ENCODE measurements at regions not wholly inside any gene's neighbourhood (a gene's known extent, or its start where the extent isn't known, plus 50 kb on each side); places are given as distances from the start of the nearest gene placed in this dataset.

GRCh38 chr3:148077318-148077923 lies 620.3 kb upstream of the AGTR1 start:
- Histone ChIP-seq H3K4me1 (ENCODE audit: control insufficient read depth in 5 of 5, insufficient read depth in 5 of 5, low read length in 5 of 5) (no peaks in the 10 kb centered on the region), H3K27ac (ENCODE audit: low read depth, low read length) (no peak overlapping the region), H3K9ac (ENCODE audit: low read length in 5 of 5) (no peak overlapping the region), H3K4me3 (ENCODE audit: low read depth in 1 of 5, low read length in 5 of 5) (no peak overlapping the region), H3K27me3 (ENCODE audit: control insufficient read depth in 5 of 5, insufficient read depth in 4 of 5, low read length in 5 of 5) (no peaks in the 10 kb centered on the region), H3K36me3 (ENCODE audit: control insufficient read depth in 5 of 5, insufficient read depth in 5 of 5, low read length in 5 of 5) (no peaks in the 10 kb centered on the region), H3K9me3 (ENCODE audit: control insufficient read depth in 5 of 5, low read length in 5 of 5) (no peaks in the 10 kb centered on the region)

GRCh38 chr3:148077965-148078364 lies 619.7 kb upstream of the AGTR1 start:
- H3K9me3 ChIP-seq (ENCODE audit: control insufficient read depth in 5 of 5, low read length in 5 of 5), result no peaks in the 10 kb centered on the region
- no peaks in the 10 kb centered on the region for H3K36me3 ChIP-seq (ENCODE audit: control insufficient read depth in 5 of 5, insufficient read depth in 5 of 5, low read length in 5 of 5)
- H3K9ac ChIP-seq (ENCODE audit: low read length in 5 of 5), result no peak overlapping the region
- H3K4me1 ChIP-seq (ENCODE audit: control insufficient read depth in 5 of 5, insufficient read depth in 5 of 5, low read length in 5 of 5), result no peaks in the 10 kb centered on the region
- H3K27ac ChIP-seq (ENCODE audit: low read depth, low read length), result no peak overlapping the region
- no peak overlapping the region for H3K4me3 ChIP-seq (ENCODE audit: low read depth in 1 of 5, low read length in 5 of 5)
- no peaks in the 10 kb centered on the region for H3K27me3 ChIP-seq (ENCODE audit: control insufficient read depth in 5 of 5, insufficient read depth in 4 of 5, low read length in 5 of 5)

- no peak overlapping the region for H3K27ac ChIP-seq (ENCODE audit: low read depth, low read length)
- H3K9ac ChIP-seq (ENCODE audit: low read length in 5 of 5), result no peak overlapping the region
- no peak overlapping the region for H3K4me3 ChIP-seq (ENCODE audit: low read depth in 1 of 5, low read length in 5 of 5)
- no peaks in the 10 kb centered on the region for H3K36me3 ChIP-seq (ENCODE audit: control insufficient read depth in 5 of 5, insufficient read depth in 5 of 5, low read length in 5 of 5)
- H3K27me3 ChIP-seq (ENCODE audit: control insufficient read depth in 5 of 5, insufficient read depth in 4 of 5, low read length in 5 of 5), result no peaks in the 10 kb centered on the region
- H3K4me1 ChIP-seq (ENCODE audit: control insufficient read depth in 5 of 5, insufficient read depth in 5 of 5, low read length in 5 of 5), result no peaks in the 10 kb centered on the region
- no peaks in the 10 kb centered on the region for H3K9me3 ChIP-seq (ENCODE audit: control insufficient read depth in 5 of 5, low read length in 5 of 5)
Measured at GRCh38 chr3:148078658-148079057, 619.0 kb upstream of the AGTR1 start.

GRCh38 chr3:148079370-148079769 lies 618.3 kb upstream of the AGTR1 start:
- Histone ChIP-seq H3K27me3 (ENCODE audit: control insufficient read depth in 5 of 5, insufficient read depth in 4 of 5, low read length in 5 of 5) (no peaks in the 10 kb centered on the region), H3K27ac (ENCODE audit: low read depth, low read length) (no peak overlapping the region), H3K36me3 (ENCODE audit: control insufficient read depth in 5 of 5, insufficient read depth in 5 of 5, low read length in 5 of 5) (no peaks in the 10 kb centered on the region), H3K9ac (ENCODE audit: low read length in 5 of 5) (no peak overlapping the region), H3K9me3 (ENCODE audit: control insufficient read depth in 5 of 5, low read length in 5 of 5) (no peaks in the 10 kb centered on the region), H3K4me1 (ENCODE audit: control insufficient read depth in 5 of 5, insufficient read depth in 5 of 5, low read length in 5 of 5) (no peaks in the 10 kb centered on the region), H3K4me3 (ENCODE audit: low read depth in 1 of 5, low read length in 5 of 5) (no peak overlapping the region)

GRCh38 chr3:148081926-148082325 lies 615.8 kb upstream of the AGTR1 start:
- no peaks in the 10 kb centered on the region for H3K9me3 ChIP-seq (ENCODE audit: control insufficient read depth in 5 of 5, low read length in 5 of 5)
- H3K36me3 ChIP-seq (ENCODE audit: control insufficient read depth in 5 of 5, insufficient read depth in 5 of 5, low read length in 5 of 5), result no peaks in the 10 kb centered on the region
- H3K9ac ChIP-seq (ENCODE audit: low read length in 5 of 5), result no peak overlapping the region
- H3K27me3 ChIP-seq (ENCODE audit: control insufficient read depth in 5 of 5, insufficient read depth in 4 of 5, low read length in 5 of 5), result no peaks in the 10 kb centered on the region
- no peaks in the 10 kb centered on the region for H3K4me1 ChIP-seq (ENCODE audit: control insufficient read depth in 5 of 5, insufficient read depth in 5 of 5, low read length in 5 of 5)
- no peak overlapping the region for H3K4me3 ChIP-seq (ENCODE audit: low read depth in 1 of 5, low read length in 5 of 5)
- H3K27ac ChIP-seq (ENCODE audit: low read depth, low read length), result no peak overlapping the region

GRCh38 chr3:148082506-148083280 lies 615.0 kb upstream of the AGTR1 start:
- H3K36me3 ChIP-seq (ENCODE audit: control insufficient read depth in 5 of 5, insufficient read depth in 5 of 5, low read length in 5 of 5), result no peaks in the 10 kb centered on the region
- H3K9ac ChIP-seq (ENCODE audit: low read length in 5 of 5), result no peak overlapping the region
- no peaks in the 10 kb centered on the region for H3K27me3 ChIP-seq (ENCODE audit: control insufficient read depth in 5 of 5, insufficient read depth in 4 of 5, low read length in 5 of 5)
- no peaks in the 10 kb centered on the region for H3K9me3 ChIP-seq (ENCODE audit: control insufficient read depth in 5 of 5, low read length in 5 of 5)
- H3K4me3 ChIP-seq (ENCODE audit: low read depth in 1 of 5, low read length in 5 of 5), result no peak overlapping the region
- no peaks in the 10 kb centered on the region for H3K4me1 ChIP-seq (ENCODE audit: control insufficient read depth in 5 of 5, insufficient read depth in 5 of 5, low read length in 5 of 5)
- H3K27ac ChIP-seq (ENCODE audit: low read depth, low read length), result no peak overlapping the region

- no peaks in the 10 kb centered on the region for H3K36me3 ChIP-seq (ENCODE audit: control insufficient read depth in 5 of 5, insufficient read depth in 5 of 5, low read length in 5 of 5)
- no peaks in the 10 kb centered on the region for H3K4me1 ChIP-seq (ENCODE audit: control insufficient read depth in 5 of 5, insufficient read depth in 5 of 5, low read length in 5 of 5)
- no peaks in the 10 kb centered on the region for H3K27me3 ChIP-seq (ENCODE audit: control insufficient read depth in 5 of 5, insufficient read depth in 4 of 5, low read length in 5 of 5)
- H3K9me3 ChIP-seq (ENCODE audit: control insufficient read depth in 5 of 5, low read length in 5 of 5), result no peaks in the 10 kb centered on the region
- H3K27ac ChIP-seq (ENCODE audit: low read depth, low read length), result no peak overlapping the region
- no peak overlapping the region for H3K9ac ChIP-seq (ENCODE audit: low read length in 5 of 5)
- H3K4me3 ChIP-seq (ENCODE audit: low read depth in 1 of 5, low read length in 5 of 5), result no peak overlapping the region
Measured at GRCh38 chr3:148083526-148084182, 614.0 kb upstream of the AGTR1 start.

GRCh38 chr3:148084931-148085330 lies 612.8 kb upstream of the AGTR1 start:
- no peaks in the 10 kb centered on the region for H3K36me3 ChIP-seq (ENCODE audit: control insufficient read depth in 5 of 5, insufficient read depth in 5 of 5, low read length in 5 of 5)
- no peak overlapping the region for H3K27ac ChIP-seq (ENCODE audit: low read depth, low read length)
- H3K4me3 ChIP-seq (ENCODE audit: low read depth in 1 of 5, low read length in 5 of 5), result no peak overlapping the region
- no peaks in the 10 kb centered on the region for H3K4me1 ChIP-seq (ENCODE audit: control insufficient read depth in 5 of 5, insufficient read depth in 5 of 5, low read length in 5 of 5)
- no peaks in the 10 kb centered on the region for H3K9me3 ChIP-seq (ENCODE audit: control insufficient read depth in 5 of 5, low read length in 5 of 5)
- no peak overlapping the region for H3K9ac ChIP-seq (ENCODE audit: low read length in 5 of 5)
- no peaks in the 10 kb centered on the region for H3K27me3 ChIP-seq (ENCODE audit: control insufficient read depth in 5 of 5, insufficient read depth in 4 of 5, low read length in 5 of 5)

- Histone ChIP-seq H3K4me1 (ENCODE audit: control insufficient read depth in 5 of 5, insufficient read depth in 5 of 5, low read length in 5 of 5) (no peaks in the 10 kb centered on the region), H3K9me3 (ENCODE audit: control insufficient read depth in 5 of 5, low read length in 5 of 5) (no peaks in the 10 kb centered on the region), H3K27me3 (ENCODE audit: control insufficient read depth in 5 of 5, insufficient read depth in 4 of 5, low read length in 5 of 5) (no peaks in the 10 kb centered on the region), H3K9ac (ENCODE audit: low read length in 5 of 5) (no peak overlapping the region), H3K27ac (ENCODE audit: low read depth, low read length) (no peak overlapping the region), H3K36me3 (ENCODE audit: control insufficient read depth in 5 of 5, insufficient read depth in 5 of 5, low read length in 5 of 5) (no peaks in the 10 kb centered on the region), H3K4me3 (ENCODE audit: low read depth in 1 of 5, low read length in 5 of 5) (no peak overlapping the region)
Measured at GRCh38 chr3:148087601-148088371, 609.9 kb upstream of the AGTR1 start.

- H3K9ac ChIP-seq (ENCODE audit: low read length in 5 of 5), result no peak overlapping the region
Measured at GRCh38 chr3:148089171-148089570, 608.5 kb upstream of the AGTR1 start.

More at GRCh38 chr3:148089171-148089570, 608.5 kb upstream of the AGTR1 start:
- Histone ChIP-seq H3K9me3 (ENCODE audit: control insufficient read depth in 5 of 5, low read length in 5 of 5) (no peaks in the 10 kb centered on the region), H3K27me3 (ENCODE audit: control insufficient read depth in 5 of 5, insufficient read depth in 4 of 5, low read length in 5 of 5) (no peaks in the 10 kb centered on the region), H3K27ac (ENCODE audit: low read depth, low read length) (no peak overlapping the region), H3K4me3 (ENCODE audit: low read depth in 1 of 5, low read length in 5 of 5) (no peak overlapping the region), H3K36me3 (ENCODE audit: control insufficient read depth in 5 of 5, insufficient read depth in 5 of 5, low read length in 5 of 5) (no peaks in the 10 kb centered on the region), H3K4me1 (ENCODE audit: control insufficient read depth in 5 of 5, insufficient read depth in 5 of 5, low read length in 5 of 5) (no peaks in the 10 kb centered on the region)
